Loucy (cell line): ENCODE measurements at regions not wholly inside any gene's neighbourhood (a gene's known extent, or its start where the extent isn't known, plus 50 kb on each side); places are given as distances from the start of the nearest gene placed in this dataset.

Experiments
- H2AFZ ChIP-seq: fragments of 200-600 bp; sonication (generic); 2 replicates; pipeline ENCODE4 v1.6.0; 2016; ENCODE audit warnings: antibody characterized with exemption, mild to moderate bottlenecking, low read length, moderate library complexity
- H3F3A ChIP-seq: fragments of 200-600 bp; 2 replicates; pipeline ENCODE4 v1.6.0; 2016; ENCODE audit warnings: antibody characterized with exemption, low read depth, mild to moderate bottlenecking
- H3K27me3 ChIP-seq: fragments of 200-600 bp; sonication (generic); 2 replicates; pipeline ENCODE4 v1.6.1; 2014; ENCODE audit warnings: low read length, mild to moderate bottlenecking; ENCODE audit not compliant: insufficient read depth, poor library complexity, severe bottlenecking
- H3K36me3 ChIP-seq: fragments of 200-600 bp; sonication (generic); 2 replicates; pipeline ENCODE4 v1.6.1; 2016; ENCODE audit warnings: low read length; ENCODE audit not compliant: insufficient read depth
- H3K4me1 ChIP-seq: fragments of 200-600 bp; sonication (generic); 2 replicates; pipeline ENCODE4 v1.5.1; 2014; ENCODE audit warnings: low read length, mild to moderate bottlenecking; ENCODE audit not compliant: insufficient read depth, poor library complexity, severe bottlenecking
- H3K4me2 ChIP-seq: fragments of 200-600 bp; sonication (generic); 2 replicates; pipeline ENCODE4 v1.6.0; 2014; ENCODE audit warnings: antibody characterized with exemption, low read length, low read depth, mild to moderate bottlenecking; ENCODE audit not compliant: poor library complexity, severe bottlenecking
- H3K4me3 ChIP-seq: fragments of 200-600 bp; sonication (generic); 2 replicates; pipeline ENCODE4 v1.5.1; 2014; ENCODE audit warnings: low read length, mild to moderate bottlenecking, mixed read lengths; ENCODE audit not compliant: poor library complexity, severe bottlenecking
- H3K79me2 ChIP-seq: fragments of 200-600 bp; sonication (generic); 2 replicates; pipeline ENCODE4 v1.6.1; 2014; ENCODE audit warnings: low read length; ENCODE audit not compliant: insufficient read depth
- H3K9ac ChIP-seq: fragments of 200-600 bp; sonication (generic); 2 replicates; pipeline ENCODE4 v1.6.0; 2014; ENCODE audit warnings: mild to moderate bottlenecking, low read depth, low read length, moderate library complexity; ENCODE audit not compliant: poor library complexity, severe bottlenecking
- H3K9me2 ChIP-seq: fragments of 200-600 bp; sonication (generic); replicated peaks from 2 replicates; pipeline ENCODE4 v1.6.1; 2016; ENCODE audit warnings: low read depth, low read length, mixed read lengths
- H3K9me3 ChIP-seq: fragments of 200-600 bp; sonication (generic); 2 replicates; pipeline ENCODE4 v1.6.1; 2014; ENCODE audit warnings: mild to moderate bottlenecking, antibody characterized with exemption, low read length, low read depth; ENCODE audit not compliant: insufficient read depth
- H4K20me1 ChIP-seq: fragments of 200-600 bp; sonication (generic); 2 replicates; pipeline ENCODE4 v1.6.0; 2014; ENCODE audit warnings: antibody characterized with exemption, low read length, mild to moderate bottlenecking; ENCODE audit not compliant: insufficient read depth, poor library complexity, severe bottlenecking
- CTCF ChIP-seq: fragments of 200-600 bp; sonication (generic); conservative IDR thresholded peaks from 2 replicates; pipeline ENCODE4 v1.5.1; 2014; ENCODE audit warnings: mild to moderate bottlenecking, antibody characterized with exemption, low read length
- EZH2phosphoT487 ChIP-seq: fragments of 200-600 bp; IDR thresholded peaks from 2 replicates; pipeline ENCODE4 v1.6.1; 2018; ENCODE audit warnings: antibody characterized with exemption, mild to moderate bottlenecking, moderate library complexity, borderline replicate concordance

GRCh38 chr5:105392710-105393149, 1830.1 kb upstream of the NUDT12 start:
- H2AFZ ChIP-seq, result no peak overlapping the region
- H3K27me3 ChIP-seq, result no peaks in the 10 kb centered on the region
- H3K4me1 ChIP-seq, result no peaks in the 10 kb centered on the region
- H3K4me3 ChIP-seq, result no peak overlapping the region
- no peaks in the 10 kb centered on the region for H3F3A ChIP-seq
- H3K4me2 ChIP-seq, result no peak overlapping the region
- no peak for TF ChIP-seq EZH2phosphoT487
- no peak for TF ChIP-seq CTCF
- no peaks in the 10 kb centered on the region for H3K36me3 ChIP-seq
- no peak overlapping the region for H3K9ac ChIP-seq
- H4K20me1 ChIP-seq, result no peaks in the 10 kb centered on the region
- H3K9me3 ChIP-seq, result no peaks in the 10 kb centered on the region
- no peaks in the 10 kb centered on the region for H3K9me2 ChIP-seq
- H3K79me2 ChIP-seq, result no peaks in the 10 kb centered on the region

- Histone ChIP-seq H3K36me3 (no peaks in the 10 kb centered on the region), H3K9ac (no peak overlapping the region), H3K9me3 (no peaks in the 10 kb centered on the region), H3K27me3 (no peaks in the 10 kb centered on the region), H4K20me1 (no peaks in the 10 kb centered on the region), H3K4me2 (no peak overlapping the region), H3K4me3 (no peak overlapping the region), H3F3A (no peaks in the 10 kb centered on the region), H3K79me2 (no peaks in the 10 kb centered on the region), H3K4me1 (no peaks in the 10 kb centered on the region), H3K9me2 (no peaks in the 10 kb centered on the region), H2AFZ (no peak overlapping the region)
- TF ChIP-seq CTCF (no peak), EZH2phosphoT487 (no peak)
Observed at GRCh38 chr5:105392122-105392709, 1829.6 kb upstream of the NUDT12 start.

DNA sequence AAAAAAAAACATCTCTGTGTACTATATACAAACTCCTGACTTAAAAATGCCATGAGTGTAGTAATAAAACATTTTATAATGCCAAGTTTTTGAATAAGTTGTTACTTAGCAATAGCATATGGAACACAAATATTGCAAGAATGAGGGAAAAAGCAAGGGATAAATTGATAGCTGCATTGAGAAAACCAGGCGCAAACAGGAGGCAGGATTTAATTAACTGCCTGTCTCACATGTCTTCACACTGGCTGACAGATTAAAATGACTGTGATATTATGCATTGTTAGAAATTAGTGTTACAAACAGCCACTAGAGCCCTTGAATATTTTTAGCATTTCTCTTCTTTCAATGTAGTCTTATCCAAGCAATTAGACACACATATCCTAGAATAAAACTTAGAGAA, 1817.5 kb upstream of the NUDT12 start:
- H3K36me3 ChIP-seq, result no peaks in the 10 kb centered on the region

More for the DNA sequence above, 1817.5 kb upstream of the NUDT12 start:
- Histone ChIP-seq H4K20me1 (no peaks in the 10 kb centered on the region), H3K4me1 (no peaks in the 10 kb centered on the region), H3F3A (no peaks in the 10 kb centered on the region), H3K4me3 (no peak overlapping the region), H3K27me3 (no peaks in the 10 kb centered on the region), H3K9me2 (no peaks in the 10 kb centered on the region), H2AFZ (no peak overlapping the region), H3K9ac (no peak overlapping the region), H3K79me2 (no peaks in the 10 kb centered on the region), H3K9me3 (no peaks in the 10 kb centered on the region), H3K4me2 (no peak overlapping the region)
- TF ChIP-seq CTCF (no peak), EZH2phosphoT487 (no peak)
